Panc1 (cell line): ENCODE measurements at regions not wholly inside any gene's neighbourhood (a gene's known extent, or its start where the extent isn't known, plus 50 kb on each side); places are given as distances from the start of the nearest gene placed in this dataset.

Source experiments
- CTCF ChIP-seq: fragments of 450-650 bp; IDR thresholded peaks from 2 replicates; pipeline ENCODE4 v1.5.1; 2017; ENCODE audit warnings: mild to moderate bottlenecking
- POLR2AphosphoS5 ChIP-seq: IDR thresholded peaks from 2 replicates; pipeline ENCODE4 v1.6.1; 2012; ENCODE audit warnings: mild to moderate bottlenecking, low read depth, low read length, moderate library complexity
- TCF7L2 ChIP-seq: IDR thresholded peaks from 2 replicates; pipeline ENCODE4 v1.6.1; 2011; ENCODE audit warnings: mild to moderate bottlenecking, low read depth, low read length, inconsistent platforms

GRCh38 chr11:43574411-43574810 is 106.1 kb upstream of the HSD17B12 start:
- TF ChIP-seq POLR2AphosphoS5 (no peak), CTCF (no peak), TCF7L2 (no peak)
